SK-N-SH treated with all-trans-retinoic acid at 6 μM for 48 hours (cell line): ENCODE measurements at regions not wholly inside any gene's neighbourhood (a gene's known extent, or its start where the extent isn't known, plus 50 kb on each side); places are given as distances from the start of the nearest gene placed in this dataset.

ENCODE experiments used
- ATAC-seq: fragments of 200-7000 bp; cut with Tn5 transposase; 3 replicates; pipeline ENCODE4 v1.9.1; 2020; ENCODE audit warnings: mild to moderate bottlenecking, moderate library complexity
- ARNTL ChIP-seq: fragments of 450-650 bp; formaldehyde crosslinking; IDR thresholded peaks from 2 replicates; pipeline ENCODE4 v1.5.0; 2020; ENCODE audit warnings: low read depth, mild to moderate bottlenecking, moderate library complexity, borderline replicate concordance
- BACH2 ChIP-seq: fragments of 250-450 bp; sonication (Bioruptor Pico); IDR thresholded peaks from 2 replicates; pipeline ENCODE4 v1.9.0; 2021; ENCODE audit warnings: mild to moderate bottlenecking, borderline replicate concordance
- CREB5 ChIP-seq: fragments of 250-450 bp; sonication (Bioruptor Pico); IDR thresholded peaks from 2 replicates; pipeline ENCODE4 v1.5.1; 2020; ENCODE audit warnings: low read depth, mild to moderate bottlenecking, moderate library complexity
- CSDC2 ChIP-seq: fragments of 250-450 bp; sonication (Bioruptor Pico); IDR thresholded peaks from 2 replicates; pipeline ENCODE4 v1.5.0; 2020; ENCODE audit warnings: mild to moderate bottlenecking, moderate library complexity
- CSRNP3 ChIP-seq: fragments of 250-450 bp; sonication (Bioruptor Pico); IDR thresholded peaks from 2 replicates; pipeline ENCODE4 v1.5.1; 2021; ENCODE audit warnings: mild to moderate bottlenecking, moderate library complexity
- ESRRG ChIP-seq: fragments of 250-450 bp; sonication (Bioruptor Pico); IDR thresholded peaks from 2 replicates; pipeline ENCODE4 v1.6.1; 2021; ENCODE audit warnings: mild to moderate bottlenecking
- GLIS3 ChIP-seq: fragments of 250-450 bp; sonication (Bioruptor Pico); IDR thresholded peaks from 2 replicates; pipeline ENCODE4 v1.5.0; 2020; ENCODE audit warnings: mild to moderate bottlenecking, moderate library complexity
- ISL1 ChIP-seq: fragments of 250-450 bp; sonication (Bioruptor Pico); IDR thresholded peaks from 2 replicates; pipeline ENCODE4 v2.1.2; 2022; ENCODE audit warnings: mild to moderate bottlenecking, moderate library complexity
- OSR1 ChIP-seq: fragments of 250-450 bp; sonication (Bioruptor Pico); IDR thresholded peaks from 2 replicates; pipeline ENCODE4 v1.8.0; 2022; ENCODE audit warnings: moderate library complexity, mild to moderate bottlenecking, inconsistent platforms
- POU6F1 ChIP-seq: fragments of 250-450 bp; sonication (Bioruptor Pico); IDR thresholded peaks from 2 replicates; pipeline ENCODE4 v1.8.0; 2021; ENCODE audit warnings: low read depth, mild to moderate bottlenecking, moderate library complexity, borderline replicate concordance
- PPARA ChIP-seq: fragments of 250-450 bp; sonication (Bioruptor Pico); IDR thresholded peaks from 2 replicates; pipeline ENCODE4 v1.5.0; 2020; ENCODE audit warnings: mild to moderate bottlenecking, borderline replicate concordance
- RARB ChIP-seq: fragments of 250-450 bp; sonication (Bioruptor Pico); IDR thresholded peaks from 2 replicates; pipeline ENCODE4 v1.8.0; 2021; ENCODE audit warnings: mild to moderate bottlenecking, moderate library complexity
- SNAI2 ChIP-seq: fragments of 250-450 bp; sonication (Bioruptor Pico); IDR thresholded peaks from 2 replicates; pipeline ENCODE4 v1.5.0; 2020; ENCODE audit warnings: mild to moderate bottlenecking, moderate library complexity
- TCF4 ChIP-seq: fragments of 250-450 bp; sonication (Bioruptor Pico); IDR thresholded peaks from 2 replicates; pipeline ENCODE4 v1.8.0; 2021; ENCODE audit warnings: mild to moderate bottlenecking, moderate library complexity, borderline replicate concordance
- TOX ChIP-seq: fragments of 250-450 bp; sonication (Bioruptor Pico); IDR thresholded peaks from 2 replicates; pipeline ENCODE4 v1.8.0; 2021; ENCODE audit warnings: mild to moderate bottlenecking, moderate library complexity, borderline replicate concordance
- TSHZ2 ChIP-seq: fragments of 250-450 bp; sonication (Bioruptor Pico); IDR thresholded peaks from 2 replicates; pipeline ENCODE4 v1.5.0; 2020; ENCODE audit warnings: mild to moderate bottlenecking, moderate library complexity
- ZC3H10 ChIP-seq: fragments of 250-450 bp; sonication (Bioruptor Pico); IDR thresholded peaks from 2 replicates; pipeline ENCODE4 v1.5.1; 2021; ENCODE audit warnings: mild to moderate bottlenecking, moderate library complexity
- ZFP3 ChIP-seq: fragments of 250-450 bp; sonication (Bioruptor Pico); IDR thresholded peaks from 2 replicates; pipeline ENCODE4 v1.5.0; 2020; ENCODE audit warnings: mild to moderate bottlenecking, moderate library complexity
- ZFP30 ChIP-seq: fragments of 450-650 bp; formaldehyde crosslinking; IDR thresholded peaks from 2 replicates; pipeline ENCODE4 v1.5.0; 2022; ENCODE audit warnings: mild to moderate bottlenecking, moderate library complexity
- ZNF565 ChIP-seq: fragments of 450-650 bp; formaldehyde crosslinking; conservative IDR thresholded peaks from 2 replicates; pipeline ENCODE4 v1.5.0; 2020; ENCODE audit warnings: low read depth, mild to moderate bottlenecking, moderate library complexity
- ZNF8 ChIP-seq: fragments of 450-650 bp; formaldehyde crosslinking; IDR thresholded peaks from 2 replicates; pipeline ENCODE4 v1.5.0; 2020; ENCODE audit warnings: mild to moderate bottlenecking, moderate library complexity

DNA sequence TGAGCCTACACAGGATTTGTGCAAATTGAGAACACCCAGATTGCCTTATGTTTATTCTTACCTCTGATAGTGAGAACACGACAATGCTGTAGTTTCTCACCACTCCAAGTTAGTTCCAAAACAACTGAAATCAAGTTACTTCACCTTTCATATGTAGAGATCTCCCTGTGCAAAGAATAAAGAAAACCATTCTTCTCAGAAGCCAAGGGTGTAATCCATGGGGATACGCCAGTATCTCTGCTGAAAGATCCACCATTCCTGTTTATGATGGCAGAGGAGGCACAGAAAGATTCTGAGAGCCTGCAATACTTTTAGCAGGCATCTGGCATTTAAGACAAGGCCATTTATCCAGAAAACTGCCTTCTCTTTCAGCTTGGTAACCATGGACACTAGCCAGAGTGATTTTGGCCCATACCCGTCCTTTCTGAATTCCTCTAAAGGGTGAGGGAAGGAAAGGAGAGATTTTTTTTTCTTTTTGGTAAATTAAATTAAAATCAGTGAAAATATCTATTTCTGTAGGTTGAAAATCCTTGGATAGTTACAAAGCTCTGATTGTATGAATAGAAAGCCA, 355.4 kb upstream of the FAR2 start:
- TF ChIP-seq ARNTL (CRISPR knock-in tag) (no peak), ZNF565 (CRISPR knock-in tag) (no peak)
- TF ChIP-seq, all 23 proteins: peak for 0

GRCh38 chr12:28794211-28794610, 354.9 kb upstream of the FAR2 start:
- no peak for ATAC-seq
- TF ChIP-seq ISL1 (CRISPR knock-in tag) = no peak
- TF ChIP-seq PPARA = no peak
- TF ChIP-seq BACH2 = no peak
- no peak for TF ChIP-seq OSR1 (CRISPR knock-in tag)
- TF ChIP-seq SNAI2 (CRISPR knock-in tag) = no peak
- TF ChIP-seq ARNTL (CRISPR knock-in tag) = no peak
- TF ChIP-seq RARB (CRISPR knock-in tag) = no peak
- no peak for TF ChIP-seq ZFP30 (CRISPR knock-in tag)
- no peak for TF ChIP-seq ZFP3
- no peak for TF ChIP-seq TCF4 (CRISPR knock-in tag)
- TF ChIP-seq TOX (CRISPR knock-in tag) = no peak
- TF ChIP-seq CREB5 = no peak
- TF ChIP-seq TSHZ2 (CRISPR knock-in tag) = no peak
- no peak for TF ChIP-seq POU6F1 (CRISPR knock-in tag)
- no peak for TF ChIP-seq CSDC2 (CRISPR knock-in tag)
- TF ChIP-seq GLIS3 (CRISPR knock-in tag) = no peak
- TF ChIP-seq ZNF8 (CRISPR knock-in tag) = no peak
- TF ChIP-seq, all 23 proteins: peak for 0

More for the DNA sequence above, 355.4 kb upstream of the FAR2 start:
- ATAC-seq = no peak

GRCh38 chr12:28794786-28795185, 354.3 kb upstream of the FAR2 start:
- no peak for ATAC-seq

More at GRCh38 chr12:28794786-28795185, 354.3 kb upstream of the FAR2 start:
- TF ChIP-seq RARB (CRISPR knock-in tag) (no peak), CSRNP3 (CRISPR knock-in tag) (no peak), TSHZ2 (CRISPR knock-in tag) (no peak), TOX (CRISPR knock-in tag) (no peak), ARNTL (CRISPR knock-in tag) (no peak), POU6F1 (CRISPR knock-in tag) (no peak), ZC3H10 (CRISPR knock-in tag) (no peak), OSR1 (CRISPR knock-in tag) (no peak), TCF4 (CRISPR knock-in tag) (no peak), ESRRG (CRISPR knock-in tag) (no peak), ISL1 (CRISPR knock-in tag) (no peak), GLIS3 (CRISPR knock-in tag) (no peak), ZFP3 (no peak)
